Activated CD4-positive, CD25-positive, alpha-beta regulatory T cell (primary cell): ENCODE measurements at regions not wholly inside any gene's neighbourhood (a gene's known extent, or its start where the extent isn't known, plus 50 kb on each side); places are given as distances from the start of the nearest gene placed in this dataset.
"Not testable (repeated sequence)": the region's sequence is repeated elsewhere in the genome, so short reads cannot be mapped to it uniquely, and the experiment has no call there.

Source experiments
- DNase-seq, 4 experiments: peaks; one replicate each; lab custom pipeline; 2025; lab: John Stamatoyannopoulos, UW

DNA sequence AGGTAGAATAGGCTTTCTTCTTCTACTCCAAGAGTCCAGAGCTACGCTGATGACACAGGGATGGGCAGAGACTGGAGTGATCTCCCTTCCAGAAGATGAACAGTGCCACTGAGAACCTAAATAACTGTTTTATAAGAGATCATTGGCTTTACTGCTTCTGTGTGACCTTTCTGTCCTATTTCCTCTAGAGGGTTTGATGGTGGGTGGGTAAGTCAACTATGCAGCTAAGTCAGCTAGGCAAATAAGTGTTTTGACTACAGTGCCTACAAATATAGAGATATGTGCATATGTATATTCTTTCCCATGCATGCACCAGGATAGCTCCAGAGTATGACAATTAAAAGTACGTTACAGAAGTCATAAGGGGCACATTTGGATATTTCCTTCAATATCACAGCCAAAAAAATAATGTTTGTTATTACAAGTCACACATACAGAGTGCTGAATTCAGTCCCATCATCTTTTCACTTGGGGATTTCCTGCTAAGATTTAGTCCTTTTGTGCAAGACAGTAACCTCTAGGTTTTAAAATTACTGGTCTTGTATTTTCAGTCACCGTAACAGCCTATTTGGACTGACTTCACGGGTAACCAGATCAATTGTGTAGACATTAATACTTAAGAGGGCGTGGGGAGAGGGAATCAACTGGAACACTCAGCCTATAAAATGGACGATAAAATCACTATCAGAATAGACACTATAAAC, 412.6 kb upstream of the SOX5 start:
- no peak for DNase-seq

DNA sequence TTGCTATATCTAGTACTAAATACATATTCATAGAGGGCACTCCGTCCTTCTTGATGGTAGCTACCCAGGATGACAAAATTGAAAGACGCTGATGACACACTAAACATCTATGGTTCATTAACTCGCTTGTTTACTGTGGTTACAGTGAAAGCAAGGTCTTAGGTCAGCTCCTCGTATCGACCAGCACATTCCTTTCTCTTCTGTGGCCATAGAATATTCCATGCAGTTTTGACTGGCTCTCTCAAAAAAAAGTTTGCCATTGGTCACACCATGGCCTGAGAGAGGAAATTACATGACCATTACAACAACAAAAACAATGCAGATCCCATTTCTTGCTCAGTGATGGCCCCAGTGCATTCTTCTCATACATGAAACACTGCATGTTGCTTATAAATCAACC, 411.4 kb upstream of the SOX5 start:
- no peak for DNase-seq

DNA sequence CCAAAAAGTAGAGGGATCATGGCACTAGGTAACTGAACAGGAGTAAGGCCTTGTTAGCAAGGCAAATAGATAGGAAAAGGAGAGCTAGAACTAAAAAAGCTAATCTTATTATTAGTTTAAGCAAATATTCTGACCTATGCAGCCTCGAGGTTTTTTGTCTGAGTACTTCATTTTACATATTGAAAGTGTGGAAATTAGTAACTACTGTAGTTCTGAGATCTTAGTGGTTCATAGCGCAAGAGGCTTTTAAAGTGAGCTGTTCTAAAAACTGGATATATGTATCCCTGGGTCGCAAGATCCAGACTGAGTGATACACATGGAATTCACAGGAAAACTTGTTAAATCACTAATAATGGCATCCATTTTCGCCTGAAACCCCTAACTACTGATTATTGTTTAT, 411.0 kb upstream of the SOX5 start:
- no peak for DNase-seq

DNA sequence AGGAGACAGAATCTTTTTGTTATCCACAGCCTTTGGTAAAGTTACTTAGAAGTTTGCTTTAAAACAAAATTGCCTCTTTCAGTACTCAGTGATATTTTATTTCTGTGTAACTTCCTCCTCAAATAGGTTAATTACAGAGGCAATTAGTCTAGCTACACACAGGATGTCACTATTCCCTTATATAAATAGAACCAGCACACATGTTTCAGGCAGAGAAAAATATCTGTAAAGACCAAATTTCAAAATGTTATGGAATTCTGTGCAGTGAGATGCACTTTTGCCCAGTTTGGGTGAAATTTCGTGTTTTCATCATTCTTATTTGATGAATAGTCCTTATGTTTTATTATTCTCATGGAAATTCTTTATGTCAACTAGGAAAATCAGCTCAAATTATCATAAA, 410.6 kb upstream of the SOX5 start:
- DNase-seq: no peak

DNA sequence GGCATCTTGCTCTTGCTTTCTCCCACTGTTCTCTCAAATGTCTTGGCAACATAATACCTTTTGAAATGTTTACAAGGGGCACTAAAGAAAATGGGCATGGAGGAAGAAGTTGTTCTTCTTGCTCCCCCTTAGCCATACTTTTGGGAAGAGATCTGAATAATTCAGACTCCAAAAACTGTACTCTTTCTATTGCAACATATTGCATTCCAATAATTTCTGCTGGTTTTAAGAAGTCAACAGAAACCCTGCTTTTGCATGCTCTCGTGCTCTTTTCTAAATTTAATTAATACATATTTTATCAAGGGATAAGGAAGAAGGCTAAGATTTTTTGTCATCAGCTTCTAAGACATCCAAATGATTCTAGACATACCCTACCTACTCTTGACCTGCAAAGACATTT, 409.9 kb upstream of the SOX5 start:
- DNase-seq: no peak

DNA sequence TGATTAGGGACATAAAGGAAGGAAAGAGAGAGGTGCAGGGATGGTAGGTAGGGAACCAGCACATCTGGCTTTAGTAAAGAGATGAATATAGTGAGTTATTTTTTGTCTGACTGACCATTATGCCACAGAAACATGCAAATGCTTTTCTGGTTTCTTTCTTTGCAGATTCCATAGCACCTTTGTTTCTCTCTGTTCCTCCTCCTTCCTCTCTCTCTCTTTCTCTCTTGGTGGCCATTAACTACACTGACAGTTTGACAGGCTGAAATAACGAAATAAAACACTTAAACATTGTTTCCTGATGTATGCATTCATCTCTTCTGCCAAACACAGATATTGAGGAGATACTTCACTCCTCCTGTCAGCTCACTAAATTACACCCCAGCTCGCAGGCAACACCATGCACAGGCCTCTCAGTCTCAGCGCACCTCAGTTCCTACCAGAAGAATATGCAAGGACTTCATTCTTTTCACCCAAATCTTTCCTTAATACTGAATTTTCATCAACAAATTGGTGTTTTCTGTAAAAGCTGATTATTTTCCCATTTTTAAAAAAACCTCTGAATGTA, 406.9 kb upstream of the SOX5 start:
- DNase-seq: no peak

DNA sequence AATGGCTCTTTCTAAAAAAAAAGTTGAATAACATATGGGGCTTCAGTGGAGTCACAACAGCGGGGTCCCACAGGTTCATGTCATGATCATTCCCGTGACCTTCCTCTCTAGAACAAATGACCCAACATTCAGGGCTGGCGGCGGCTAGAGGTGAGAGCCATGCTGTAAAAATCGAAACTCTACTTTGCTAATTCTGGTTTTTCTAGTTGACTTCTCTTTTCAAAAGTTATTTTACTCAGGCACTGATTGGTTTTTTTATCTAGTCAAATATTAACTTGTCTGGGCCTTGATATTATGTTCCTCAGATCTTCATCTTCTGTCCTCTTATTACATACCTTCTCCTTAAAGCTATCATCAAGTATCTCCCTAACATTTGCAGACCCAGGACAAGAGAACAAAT, 402.9 kb upstream of the SOX5 start:
- no peak for DNase-seq

DNA sequence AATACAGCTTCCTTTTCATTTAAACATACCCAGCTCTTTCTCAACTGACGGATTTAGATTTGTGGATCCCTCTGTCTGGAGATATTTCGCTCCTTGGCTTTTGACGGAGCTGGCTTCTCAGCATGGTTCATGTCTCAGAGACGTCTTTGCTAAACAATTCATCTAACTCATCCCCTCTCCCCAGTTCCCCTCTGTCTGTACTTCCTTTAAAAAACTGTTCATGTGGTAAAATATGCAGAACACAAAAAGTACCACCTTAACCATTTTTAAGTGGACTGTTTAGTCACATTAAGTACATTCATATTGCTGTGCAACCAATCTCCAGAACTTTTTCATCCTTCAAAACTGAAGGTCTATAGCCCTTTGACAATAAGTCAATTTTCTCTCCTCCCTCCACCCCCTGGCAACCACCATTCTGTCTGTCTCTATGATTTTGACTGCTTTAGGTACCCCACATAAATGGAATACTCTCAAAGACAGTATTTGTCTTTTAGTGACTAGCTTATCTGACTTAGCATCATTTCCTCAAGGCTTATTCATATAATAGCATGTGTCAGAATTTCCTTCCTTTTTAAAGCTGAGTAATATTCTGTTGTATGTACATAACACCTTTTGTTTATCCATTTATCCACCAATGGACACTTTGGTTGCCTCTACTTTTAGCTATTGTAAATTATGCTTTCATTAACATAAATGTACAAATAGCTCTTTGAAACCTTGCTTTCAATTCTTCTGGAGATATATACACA, 399.8 kb upstream of the SOX5 start:
- no peak for DNase-seq

DNA sequence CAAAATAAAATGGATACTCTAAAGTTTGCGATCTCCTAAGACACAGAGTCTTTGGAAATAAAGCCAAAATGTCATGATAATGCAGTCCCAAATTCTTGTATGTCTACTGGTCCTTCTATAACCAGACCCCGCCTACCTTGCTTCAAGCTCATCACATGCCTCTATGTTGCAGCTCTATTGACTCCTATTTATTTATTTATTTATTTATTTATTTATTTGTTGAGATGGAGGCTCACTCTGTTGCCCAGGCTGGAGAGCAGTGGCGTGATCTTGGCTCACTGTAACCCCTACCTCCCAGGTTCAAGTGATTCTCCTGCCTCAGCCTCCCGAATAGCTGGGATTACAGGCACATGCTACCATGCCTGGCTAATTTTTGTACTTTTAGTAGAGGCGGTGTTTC, 398.7 kb upstream of the SOX5 start:
- DNase-seq: not testable (repeated sequence)

DNA sequence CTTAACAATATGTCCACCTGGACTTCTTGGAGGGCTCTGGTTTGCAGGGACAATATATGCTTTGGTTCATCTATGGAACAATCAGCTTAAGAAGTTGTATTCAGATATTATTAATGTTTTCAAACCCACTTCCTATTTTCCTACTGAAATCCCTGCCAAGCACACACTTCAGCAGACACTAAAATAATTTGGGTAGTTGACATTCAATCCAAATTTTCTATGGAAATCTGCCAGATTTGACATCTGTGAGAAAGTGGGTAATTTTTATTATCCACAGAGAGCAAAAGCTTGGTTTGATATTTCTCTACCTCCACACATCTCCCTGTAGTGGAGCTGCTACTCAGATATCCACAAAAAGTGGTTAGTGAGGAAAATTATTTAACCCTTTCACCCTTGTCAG, 378.8 kb upstream of the SOX5 start:
- DNase-seq: no peak

DNA sequence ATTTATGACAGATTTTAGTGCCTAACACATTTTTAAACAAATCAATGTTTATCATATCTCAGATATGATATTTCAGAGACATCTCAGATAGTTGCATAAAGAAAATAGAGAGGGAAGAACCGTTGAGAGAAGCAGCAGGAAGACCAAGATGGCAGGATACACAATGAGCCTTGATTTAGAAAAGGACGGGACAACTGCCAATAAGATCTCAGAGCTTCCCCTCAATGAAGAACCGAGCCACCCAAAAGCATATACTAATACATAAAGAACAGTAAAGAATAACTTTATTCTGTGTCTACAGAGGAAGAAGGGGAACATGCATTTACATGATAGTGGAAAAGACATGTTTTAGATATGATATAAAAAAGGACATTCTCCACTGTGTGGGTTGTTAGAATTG, 375.9 kb upstream of the SOX5 start:
- no peak for DNase-seq

DNA sequence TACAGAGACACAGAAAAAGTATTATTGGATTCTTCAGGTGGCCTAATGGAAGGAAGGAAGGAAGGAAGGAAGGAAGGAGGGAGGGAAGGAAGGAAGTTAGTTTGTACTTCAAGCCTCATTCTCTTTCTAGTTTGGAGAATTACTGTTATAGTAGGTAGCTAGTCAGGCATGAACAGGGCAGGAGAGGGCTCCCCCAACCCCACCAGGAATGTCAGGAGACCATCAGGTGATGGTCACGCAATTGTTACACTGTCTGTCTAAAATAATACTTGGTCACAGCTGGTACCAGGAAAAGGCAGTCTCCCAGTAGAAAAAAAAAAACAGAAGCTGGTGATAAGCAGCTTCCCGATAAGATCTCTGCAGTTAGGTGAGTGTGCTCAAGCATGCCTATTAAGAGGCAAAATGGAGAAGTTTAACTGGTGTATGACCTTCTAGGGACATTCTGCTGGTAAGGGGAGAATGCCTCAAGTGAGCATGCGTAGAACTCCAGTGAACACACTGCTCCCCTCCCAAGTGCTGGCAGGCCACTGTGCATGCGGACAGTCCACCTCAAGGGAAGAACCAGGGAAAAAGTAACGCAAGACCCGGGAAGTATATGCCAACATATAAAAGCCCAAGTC, 358.4 kb upstream of the SOX5 start:
- DNase-seq: no peak

DNA sequence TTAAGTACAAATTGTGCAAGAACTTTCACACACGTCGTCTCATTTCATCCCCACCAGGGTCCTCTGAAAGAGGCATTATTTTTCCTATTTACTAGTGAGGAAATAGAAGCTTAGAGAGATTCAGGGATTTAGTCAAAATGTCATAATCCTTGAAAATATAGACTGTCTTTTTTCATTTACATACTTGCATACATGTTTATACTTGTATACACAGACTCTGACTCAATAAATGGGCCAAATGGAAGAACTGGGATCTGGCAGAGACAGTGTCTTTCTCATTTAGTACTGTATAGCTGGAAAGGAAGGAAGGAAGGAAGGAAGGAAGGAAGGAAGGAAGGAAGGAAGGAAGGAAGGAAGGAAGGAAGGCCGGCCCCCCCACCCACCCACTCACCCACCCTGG, 357.7 kb upstream of the SOX5 start:
- DNase-seq: no peak

DNA sequence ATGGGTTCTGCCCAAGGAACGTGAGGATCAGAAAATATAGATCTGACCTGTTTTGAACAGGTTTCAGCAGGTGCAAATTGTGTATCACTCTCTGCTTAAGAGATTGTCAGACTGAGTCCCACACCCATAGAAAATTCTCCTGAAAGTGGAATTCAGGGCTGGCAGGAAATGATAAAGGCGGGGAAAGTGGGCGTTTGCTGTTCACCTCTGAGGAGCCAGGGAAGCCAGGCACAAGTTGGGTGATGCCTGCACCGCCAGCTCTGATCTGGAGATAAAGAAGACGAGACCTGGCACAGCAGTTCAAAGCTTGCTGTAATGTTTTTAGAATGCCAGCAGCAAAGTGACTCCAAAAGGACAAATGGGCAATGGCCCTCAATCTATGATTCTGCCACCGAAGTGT, 356.5 kb upstream of the SOX5 start:
- DNase-seq: no peak

DNA sequence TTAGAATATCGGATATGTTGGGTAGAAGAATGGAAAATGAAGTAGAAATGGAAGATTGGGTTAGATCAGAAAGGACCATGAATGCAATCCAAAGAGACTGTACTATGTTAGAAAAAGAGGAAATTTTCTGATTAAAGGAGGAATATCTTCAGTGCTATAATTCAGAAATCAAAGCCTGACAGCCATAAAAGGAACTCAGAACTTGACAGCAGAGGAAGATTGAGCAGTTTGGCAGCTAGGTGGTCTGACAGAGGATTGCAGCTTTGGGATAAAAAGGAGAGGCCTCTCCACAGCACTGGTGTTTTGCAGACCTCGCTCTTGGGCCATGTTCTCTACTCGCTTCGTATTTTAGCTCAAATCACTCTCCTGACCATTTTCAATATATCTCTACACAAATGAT, 354.8 kb upstream of the SOX5 start:
- no peak for DNase-seq

DNA sequence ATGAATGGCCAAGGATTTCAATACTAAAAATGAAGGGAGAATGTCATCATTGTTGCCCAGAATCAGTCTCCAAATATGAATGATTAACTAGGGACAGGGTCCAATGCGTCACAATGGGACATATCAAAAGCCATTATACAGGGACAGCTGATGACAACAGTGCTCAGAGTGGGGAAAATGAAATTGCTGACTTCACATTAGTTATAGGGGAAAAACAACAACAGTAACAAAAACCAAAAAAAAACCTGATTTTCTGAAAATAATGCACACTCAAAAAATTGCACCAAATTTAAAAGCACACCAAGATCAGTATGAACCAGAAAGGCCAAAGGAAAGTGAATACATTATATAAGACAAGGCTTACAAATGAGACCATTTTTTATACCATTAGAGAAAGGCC, 353.2 kb upstream of the SOX5 start:
- no peak for DNase-seq

DNA sequence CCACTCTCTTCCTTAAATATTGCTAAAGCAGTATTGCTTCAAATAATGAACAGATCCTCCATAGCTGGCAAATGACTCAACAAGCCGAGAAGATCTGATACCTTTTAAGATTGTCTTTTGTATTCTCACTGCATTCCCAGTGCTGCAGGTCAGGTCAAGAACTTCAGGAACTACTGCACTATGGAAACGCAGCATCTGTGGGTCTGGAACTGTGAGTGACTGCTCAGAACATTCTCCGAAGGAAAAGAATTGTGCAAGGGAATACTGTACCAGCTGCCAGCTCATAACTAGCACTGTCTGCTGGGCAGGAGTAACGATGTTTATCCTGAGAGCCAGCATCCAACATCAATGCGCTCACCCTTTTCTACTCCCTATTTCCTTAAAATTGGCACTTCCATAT, 348.0 kb upstream of the SOX5 start:
- DNase-seq: no peak

DNA sequence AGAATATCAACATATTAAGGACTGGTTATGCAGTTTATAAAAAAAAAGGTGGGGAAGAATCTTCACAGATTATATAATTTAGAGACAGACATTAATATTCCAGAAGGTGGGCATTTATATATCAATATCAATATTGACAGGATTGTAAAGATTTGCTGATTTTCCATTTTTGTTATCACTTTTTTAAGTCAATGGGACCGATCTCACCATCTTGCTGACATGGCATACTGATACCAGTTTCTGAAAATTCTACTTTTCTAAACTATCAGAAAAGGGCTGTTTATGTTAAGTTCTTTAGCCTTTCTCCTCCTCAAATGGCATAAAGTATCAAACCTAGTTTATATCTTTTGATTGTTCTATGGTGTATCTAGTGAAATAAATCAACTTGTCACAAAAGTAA, 344.1 kb upstream of the SOX5 start:
- no peak for DNase-seq

DNA sequence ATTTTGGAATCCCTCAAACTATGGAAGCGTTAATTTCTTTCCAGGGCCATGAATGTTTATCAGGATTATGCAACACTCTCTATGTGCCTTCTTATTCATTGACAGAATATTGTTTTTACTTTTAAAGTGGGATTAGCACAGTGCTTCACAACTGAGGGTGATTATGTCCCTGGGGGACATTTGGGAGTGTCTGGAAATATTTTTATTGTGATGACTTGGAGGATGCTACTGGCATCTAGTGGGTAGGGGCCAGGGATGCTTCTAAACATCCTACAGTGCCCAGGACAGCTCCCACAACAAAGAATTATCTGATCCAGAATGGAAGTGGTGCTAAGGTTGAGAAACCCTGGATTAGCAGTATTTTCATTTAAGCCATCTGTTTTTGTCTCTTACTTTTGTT, 338.5 kb upstream of the SOX5 start:
- no peak for DNase-seq

DNA sequence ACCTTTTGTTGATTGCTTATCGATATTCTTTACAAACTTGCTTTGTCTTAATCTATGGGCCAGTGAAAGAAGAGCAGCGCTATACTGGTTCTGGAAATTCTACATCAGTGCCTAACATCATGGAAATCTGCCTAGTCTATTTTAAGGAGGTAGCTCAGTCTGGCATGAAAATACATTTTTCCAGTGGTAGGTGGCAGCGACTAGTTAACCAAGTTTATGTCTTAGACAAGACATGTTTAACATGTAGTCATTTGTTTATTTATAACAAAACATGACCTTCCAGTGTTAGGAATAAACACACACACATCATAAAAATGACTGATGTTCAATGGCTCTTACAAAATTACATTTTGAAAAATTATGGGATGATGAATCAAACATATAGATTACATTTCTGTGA, 336.0 kb upstream of the SOX5 start:
- no peak for DNase-seq

DNA sequence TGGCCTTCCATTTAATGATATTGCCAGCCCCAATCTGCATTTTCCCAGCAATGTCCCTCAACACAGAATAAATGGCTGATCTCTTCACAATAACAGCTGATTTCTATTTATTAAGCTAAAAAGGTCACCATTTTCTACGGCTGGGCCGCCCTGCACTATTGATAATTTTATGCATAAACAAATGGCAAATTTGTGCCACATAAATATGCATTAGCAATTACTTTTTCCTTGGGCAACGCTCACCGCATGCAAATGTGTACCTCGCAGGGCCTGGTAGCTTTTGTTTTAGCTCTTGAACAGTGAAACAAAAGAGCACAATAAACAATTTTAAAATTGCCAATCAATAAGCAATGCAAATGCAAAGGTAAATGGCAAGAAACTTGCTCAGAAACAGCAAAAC, 331.9 kb upstream of the SOX5 start:
- no peak for DNase-seq

DNA sequence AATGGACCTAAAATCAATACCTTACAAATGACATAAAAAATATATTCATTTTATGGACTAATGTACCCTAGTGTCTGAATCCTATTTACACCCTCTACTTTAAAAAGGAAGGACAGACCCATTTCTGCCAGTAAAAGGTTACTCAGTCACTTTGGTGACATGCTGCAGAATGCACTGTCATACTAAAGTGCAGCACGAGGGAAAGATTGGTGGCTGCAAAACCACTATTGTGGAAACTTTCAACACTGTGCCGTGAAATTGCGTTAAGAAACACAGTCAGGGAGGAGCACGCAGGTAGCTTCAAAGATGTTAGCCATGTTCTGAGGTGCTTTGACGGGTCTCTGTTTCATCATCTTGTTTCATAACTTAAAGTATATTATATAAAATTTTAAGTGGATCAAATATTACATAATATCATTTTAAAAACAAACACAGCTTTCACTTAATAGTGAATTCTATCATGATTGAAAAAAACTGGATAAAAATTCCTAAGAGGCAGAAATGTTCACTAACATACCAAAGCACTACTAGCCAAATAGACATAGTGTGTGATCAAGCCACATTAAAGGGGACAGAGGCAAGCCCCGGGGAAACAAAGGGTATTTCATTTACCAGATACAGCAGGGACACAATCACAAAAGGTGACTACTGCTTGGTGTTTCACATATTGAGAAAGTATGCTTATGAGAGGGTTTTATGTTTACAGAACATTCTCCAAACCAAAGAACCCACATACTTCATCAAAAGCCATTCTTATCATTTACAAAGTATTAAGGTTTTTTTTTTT, 330.8 kb upstream of the SOX5 start:
- DNase-seq: no peak
